CD1c-positive myeloid dendritic cell (primary cell): ENCODE measurements at regions not wholly inside any gene's neighbourhood (a gene's known extent, or its start where the extent isn't known, plus 50 kb on each side); places are given as distances from the start of the nearest gene placed in this dataset.

ENCODE experiments used
- DNase-seq: peaks from one replicate; pipeline ENCODE4 v3.0.0-alpha.2; 2016; ENCODE audit errors: extremely low spot score

DNA sequence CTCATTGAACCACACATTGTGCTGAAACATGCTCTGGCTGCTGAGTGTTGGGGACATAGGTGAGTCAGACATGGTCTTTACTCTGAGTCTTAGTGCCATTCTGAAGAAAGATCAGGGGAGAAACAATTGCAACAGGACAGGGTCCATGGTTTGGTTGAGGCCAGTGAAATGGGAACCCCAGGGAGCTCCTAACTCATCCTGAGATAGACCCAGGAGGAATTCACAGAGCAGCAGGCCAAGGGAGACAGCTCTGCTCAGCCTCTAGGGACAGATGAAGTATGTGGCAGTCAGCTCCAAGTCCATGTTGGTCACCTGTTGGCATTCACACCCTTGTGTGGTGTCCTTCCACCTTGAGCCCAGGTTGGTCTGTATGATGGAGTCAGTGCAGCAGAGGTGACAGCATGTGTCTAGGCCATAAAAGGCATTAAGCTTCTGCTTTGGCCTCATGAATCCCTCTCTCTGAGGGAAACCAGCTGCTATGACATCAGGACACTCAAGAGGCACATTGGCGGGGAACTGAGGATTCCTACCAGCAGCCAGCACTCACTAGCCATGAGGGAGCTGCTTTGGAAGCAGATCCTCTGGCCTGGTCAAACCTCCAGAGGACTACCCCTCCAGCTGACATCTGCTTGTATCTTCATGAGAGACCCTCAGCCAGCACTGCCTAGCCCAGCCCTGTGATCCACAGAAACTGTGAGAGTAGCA is 50.3 kb upstream of the MYEOV start:
- no peak for DNase-seq
